DMS79 treated with DMSO at 0.1 percent for 48 hours (cell line): ENCODE measurements at regions not wholly inside any gene's neighbourhood (a gene's known extent, or its start where the extent isn't known, plus 50 kb on each side); places are given as distances from the start of the nearest gene placed in this dataset.
A peak's percentile ranks its signal among the peaks of the same experiment; 100 is the strongest.

ENCODE experiments used
- DNase-seq: peaks from one replicate; lab custom pipeline; 2025; lab: John Stamatoyannopoulos, UW

- no peak for DNase-seq
Observed at GRCh38 chr10:111131168-111131799, 54.5 kb downstream of the ADRA2A start.

GRCh38 chr10:111137007-111137406 is 60.2 kb downstream of the ADRA2A start:
- DNase-seq = peak; percentile 74

- no peak for DNase-seq
Observed at GRCh38 chr10:111137587-111137986, 60.8 kb downstream of the ADRA2A start.

GRCh38 chr10:111138544-111138943 is 61.7 kb downstream of the ADRA2A start:
- DNase-seq = no peak

GRCh38 chr10:111139567-111139966 is 62.7 kb downstream of the ADRA2A start:
- DNase-seq = no peak

GRCh38 chr10:111142092-111142768 is 65.4 kb downstream of the ADRA2A start:
- no peak for DNase-seq

- DNase-seq = peak; percentile 3
Observed at GRCh38 chr10:111146025-111146640, 69.3 kb downstream of the ADRA2A start.

- no peak for DNase-seq
Observed at GRCh38 chr10:111148025-111148424, 71.2 kb downstream of the ADRA2A start.

GRCh38 chr10:111148440-111148839 is 71.6 kb downstream of the ADRA2A start:
- no peak for DNase-seq

GRCh38 chr10:111150691-111151090 is 73.9 kb downstream of the ADRA2A start:
- DNase-seq = no peak

GRCh38 chr10:111151595-111152307 is 74.9 kb downstream of the ADRA2A start:
- DNase-seq = no peak

- DNase-seq = no peak
Observed at GRCh38 chr10:111156754-111157153, 79.9 kb downstream of the ADRA2A start.

- DNase-seq = no peak
Observed at GRCh38 chr10:111158595-111158994, 81.8 kb downstream of the ADRA2A start.

GRCh38 chr10:111161109-111161874 is 84.5 kb downstream of the ADRA2A start:
- no peak for DNase-seq

GRCh38 chr10:111171183-111171582 is 94.4 kb downstream of the ADRA2A start:
- DNase-seq = no peak

- DNase-seq = no peak
Observed at GRCh38 chr10:111175787-111176186, 99.0 kb downstream of the ADRA2A start.

GRCh38 chr10:111177379-111177778 is 100.5 kb downstream of the ADRA2A start:
- DNase-seq = no peak

- no peak for DNase-seq
Observed at GRCh38 chr10:111179514-111179913, 102.7 kb downstream of the ADRA2A start.

GRCh38 chr10:111186358-111186757 is 109.5 kb downstream of the ADRA2A start:
- DNase-seq = no peak

- DNase-seq = no peak
Observed at GRCh38 chr10:111187096-111187495, 110.3 kb downstream of the ADRA2A start.

GRCh38 chr10:111199587-111199986 is 122.8 kb downstream of the ADRA2A start:
- no peak for DNase-seq
